Ammon's horn (tissue), 1 donor: ENCODE measurements at regions not wholly inside any gene's neighbourhood (a gene's known extent, or its start where the extent isn't known, plus 50 kb on each side); places are given as distances from the start of the nearest gene placed in this dataset.
"Not testable (repeated sequence)": the region's sequence is repeated elsewhere in the genome, so short reads cannot be mapped to it uniquely, and the experiment has no call there.

Source experiments
- DNase-seq: peaks from one replicate; pipeline ENCODE4 v3.0.0-alpha.2; 2016; ENCODE audit warnings: low spot score

DNA sequence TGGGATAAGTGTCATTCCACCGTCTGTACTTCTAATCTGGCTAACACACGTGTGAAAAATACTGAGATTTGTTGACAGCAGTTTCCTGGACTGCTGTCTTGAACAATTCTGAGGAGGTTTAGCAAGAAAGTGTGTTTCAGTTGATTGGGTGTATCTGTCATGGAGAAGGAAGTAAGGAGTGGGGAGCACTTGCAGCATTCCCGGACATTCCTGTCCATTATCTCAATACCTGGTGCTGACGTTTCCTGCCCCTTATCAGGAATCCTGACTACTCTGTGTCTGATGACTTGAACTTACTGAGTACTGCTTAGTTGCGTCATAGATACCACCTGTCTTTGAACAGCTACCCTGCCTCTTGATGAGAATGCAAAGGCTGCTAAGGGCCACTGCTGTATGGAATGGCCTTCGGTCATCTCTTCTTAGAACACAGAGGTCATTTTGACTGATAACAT, 72.0 kb upstream of the VKORC1L1 start:
- DNase-seq: no peak

- no peak for DNase-seq
Measured at GRCh38 chr7:65804887-65805286, 68.0 kb upstream of the VKORC1L1 start.

DNA sequence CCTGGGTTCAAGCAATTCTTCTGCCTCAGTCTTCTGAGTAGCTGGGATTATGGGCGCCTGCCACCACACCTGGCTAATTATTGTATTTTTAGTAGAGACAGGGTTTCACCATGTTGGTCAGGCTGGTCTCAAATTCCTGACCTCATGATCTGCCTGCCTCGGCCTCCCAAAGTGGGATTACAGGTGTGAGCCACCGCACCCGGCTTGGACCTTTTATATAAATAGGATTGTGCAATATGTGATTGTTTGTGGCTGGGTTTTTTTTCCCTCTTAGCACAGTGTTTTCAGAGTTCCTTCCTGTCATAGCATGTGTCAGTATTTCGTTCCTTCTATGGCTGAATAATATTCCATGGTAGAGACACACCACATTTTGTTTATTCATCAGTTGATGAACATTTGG, 65.8 kb upstream of the VKORC1L1 start:
- DNase-seq: not testable (repeated sequence)

DNA sequence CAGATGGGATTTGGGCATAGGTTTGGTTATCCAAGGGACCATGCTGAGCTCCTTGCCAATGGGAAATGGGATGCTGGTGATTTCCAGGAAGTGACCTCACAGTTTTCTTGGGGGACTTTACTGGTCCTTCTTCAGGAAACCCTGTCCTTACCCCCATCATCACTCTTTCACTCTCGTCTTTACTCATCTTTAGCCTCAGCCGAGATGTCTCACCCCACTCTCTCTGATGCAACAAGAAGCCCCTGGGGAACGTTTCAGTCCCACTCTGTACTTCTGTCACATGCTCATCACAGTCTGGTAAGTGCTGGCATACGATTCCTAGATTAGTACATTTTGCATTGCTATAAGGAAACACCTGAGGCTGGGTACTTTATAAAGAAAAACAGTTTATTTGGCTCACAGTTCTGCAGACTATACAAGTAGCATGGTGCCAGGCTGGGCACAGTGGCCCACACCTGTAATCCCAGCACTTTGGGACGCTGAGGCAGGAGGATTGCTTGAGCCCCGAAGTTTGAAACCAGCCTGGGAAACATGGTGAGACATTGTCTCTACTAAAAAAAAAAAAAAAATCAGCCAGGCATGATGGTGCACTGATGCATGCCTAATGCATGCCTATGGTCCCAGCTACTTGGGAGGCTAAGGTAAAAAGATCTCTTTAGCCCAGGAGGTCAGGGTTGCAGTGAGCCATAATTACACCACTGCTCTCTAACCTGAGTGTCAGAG, 63.5 kb upstream of the VKORC1L1 start:
- DNase-seq: no peak

DNA sequence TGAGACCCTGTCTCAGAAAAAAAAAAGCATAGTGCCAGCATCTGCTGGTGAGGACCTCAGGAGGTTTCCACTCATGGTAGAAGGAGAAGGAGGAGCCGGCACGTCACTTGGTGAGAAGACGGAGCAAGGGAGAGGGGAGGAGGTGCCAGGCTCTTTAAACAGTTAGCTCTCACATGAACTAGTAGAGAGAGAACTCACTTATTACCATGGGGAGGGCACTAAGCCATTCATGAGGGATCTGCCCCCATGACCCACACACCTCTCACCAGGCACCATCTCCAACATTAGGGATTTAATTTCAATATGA, 62.9 kb upstream of the VKORC1L1 start:
- no peak for DNase-seq

GRCh38 chr7:65812281-65812680, 60.6 kb upstream of the VKORC1L1 start:
- DNase-seq: no peak

- not testable (repeated sequence) for DNase-seq
Measured at GRCh38 chr7:65814556-65815167, 58.2 kb upstream of the VKORC1L1 start.

GRCh38 chr7:65820287-65820950, 52.5 kb upstream of the VKORC1L1 start:
- no peak for DNase-seq
